Naive B cell (primary cell): ENCODE measurements at regions not wholly inside any gene's neighbourhood (a gene's known extent, or its start where the extent isn't known, plus 50 kb on each side); places are given as distances from the start of the nearest gene placed in this dataset.
"Not testable (repeated sequence)": the region's sequence is repeated elsewhere in the genome, so short reads cannot be mapped to it uniquely, and the experiment has no call there.

Experiments
- ATAC-seq, 2 donors: fragments of 150-1000 bp; cut with Tn5 transposase; 2 replicates each; pipeline ENCODE4 v1.10.0; 2021; ENCODE audit warnings: low read depth in 2 of 2, mild to moderate bottlenecking in 2 of 2, moderate library complexity in 2 of 2
- DNase-seq: peaks from one replicate; pipeline ENCODE4 v3.0.0; 2022
- H3K27ac Mint-ChIP-seq, 6 donors: one replicate each; pipeline ENCODE4 v1.8.0; 2020 to 2022; ENCODE audit warnings: mild to moderate bottlenecking in 6 of 6, mixed read lengths in 6 of 6, moderate library complexity in 5 of 6, inconsistent platforms in 2 of 6
- H3K27me3 Mint-ChIP-seq, 3 donors: one replicate each; pipeline ENCODE4 v1.8.0; 2021 to 2022; ENCODE audit warnings: mixed read lengths in 3 of 3, mild to moderate bottlenecking in 1 of 3
- H3K36me3 Mint-ChIP-seq, 2 donors: one replicate each; pipeline ENCODE4 v1.8.0; 2020 to 2022; ENCODE audit warnings: mixed read lengths in 2 of 2, inconsistent platforms in 1 of 2, mild to moderate bottlenecking in 1 of 2
- H3K4me1 Mint-ChIP-seq, 3 donors: one replicate each; pipeline ENCODE4 v1.8.0; 2020 to 2022; ENCODE audit warnings: mixed read lengths in 3 of 3, inconsistent platforms in 1 of 3, mild to moderate bottlenecking in 1 of 3, moderate library complexity in 1 of 3
- H3K4me3 Mint-ChIP-seq, 8 donors: one replicate each; pipeline ENCODE4 v1.8.0; 2020 to 2022; ENCODE audit warnings: mild to moderate bottlenecking in 8 of 8, mixed read lengths in 8 of 8, moderate library complexity in 8 of 8, inconsistent platforms in 2 of 8
- H3K9me3 Mint-ChIP-seq, 7 donors: one replicate each; pipeline ENCODE4 v1.8.0; 2020 to 2022; ENCODE audit warnings: mixed read lengths in 7 of 7, mild to moderate bottlenecking in 5 of 7, inconsistent platforms in 2 of 7, moderate library complexity in 1 of 7

DNA sequence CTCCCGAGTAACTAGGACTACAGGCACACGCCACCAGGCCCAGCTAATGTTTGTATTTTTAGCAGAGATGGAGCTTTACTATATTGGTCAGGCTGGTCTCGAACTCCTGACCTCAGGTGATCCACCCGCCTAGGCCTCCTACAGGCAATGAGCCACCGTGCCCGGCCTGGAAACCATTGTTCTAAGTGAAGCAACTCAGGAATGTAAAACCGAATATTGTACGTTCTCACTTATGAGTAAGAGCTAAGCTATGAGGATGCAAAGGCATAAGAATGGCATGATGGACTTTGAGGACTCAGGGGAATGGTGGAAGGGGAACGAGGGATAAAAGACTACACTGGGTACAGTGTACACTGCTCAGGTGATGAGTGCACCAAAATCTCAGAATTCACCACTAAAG lies 235.1 kb upstream of the AUTS2 start:
- ATAC-seq: no peak
- Mint-ChIP-seq H3K4me1 (peaks cover 6 to 8% (median 6%) of the 10 kb centered on the region in 3 donors), H3K9me3 (peaks cover 0 to 2% (median 0%) of the 10 kb centered on the region in 7 donors), H3K4me3 (no peak overlapping the region), H3K27ac (no peak overlapping the region), H3K36me3 (peaks cover 0 to 4% of the 10 kb centered on the region in 2 donors), H3K27me3 (no peaks in the 10 kb centered on the region)
- no peak for DNase-seq

DNA sequence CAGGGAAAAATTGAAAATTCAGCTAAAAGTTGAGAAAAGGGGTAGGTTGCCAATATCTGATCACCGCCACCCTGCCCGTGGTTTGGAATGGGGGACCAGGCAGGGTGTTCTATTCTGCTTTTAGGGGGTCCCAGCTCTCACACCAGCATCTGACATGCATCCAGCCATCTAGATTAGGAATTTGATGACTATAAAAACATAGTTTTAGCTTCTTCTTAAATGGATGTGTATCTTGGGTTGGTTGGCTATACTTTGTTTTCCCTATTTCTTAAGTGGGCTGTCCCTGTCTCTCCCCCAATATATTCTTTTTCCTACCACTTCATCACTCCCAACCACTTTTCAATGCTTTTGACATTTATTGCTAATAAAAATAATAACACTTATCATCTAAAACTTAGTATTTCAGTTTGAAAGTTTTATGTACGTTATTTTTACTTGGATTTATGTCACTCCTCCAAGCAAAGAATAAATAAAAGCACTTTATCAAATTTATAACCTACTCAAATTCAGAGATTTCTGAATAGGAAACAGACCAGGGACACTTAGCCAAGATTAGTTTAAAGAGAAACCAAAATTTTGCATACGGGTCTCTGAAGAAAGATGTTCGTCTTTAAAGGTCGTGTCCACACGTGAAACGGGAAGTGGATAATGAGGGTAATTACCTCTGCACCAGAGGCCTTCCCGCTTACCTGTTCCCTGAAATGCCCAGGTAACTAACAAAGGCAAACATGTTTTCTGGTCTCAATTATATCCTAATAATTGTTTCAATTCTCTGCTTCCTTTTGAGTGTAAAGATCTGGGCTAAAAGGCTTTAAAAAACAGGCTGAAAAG lies 233.2 kb upstream of the AUTS2 start:
- DNase-seq (no peak), ATAC-seq (no peak)
- H3K27ac Mint-ChIP-seq: no peak overlapping the region
- H3K4me1 Mint-ChIP-seq: no peaks in the 10 kb centered on the region
- H3K36me3 Mint-ChIP-seq: peaks cover 0 to 4% of the 10 kb centered on the region in 2 donors
- peaks cover 0 to 2% (median 0%) of the 10 kb centered on the region in 7 donors for H3K9me3 Mint-ChIP-seq
- no peaks in the 10 kb centered on the region for H3K27me3 Mint-ChIP-seq
- H3K4me3 Mint-ChIP-seq: no peak overlapping the region

DNA sequence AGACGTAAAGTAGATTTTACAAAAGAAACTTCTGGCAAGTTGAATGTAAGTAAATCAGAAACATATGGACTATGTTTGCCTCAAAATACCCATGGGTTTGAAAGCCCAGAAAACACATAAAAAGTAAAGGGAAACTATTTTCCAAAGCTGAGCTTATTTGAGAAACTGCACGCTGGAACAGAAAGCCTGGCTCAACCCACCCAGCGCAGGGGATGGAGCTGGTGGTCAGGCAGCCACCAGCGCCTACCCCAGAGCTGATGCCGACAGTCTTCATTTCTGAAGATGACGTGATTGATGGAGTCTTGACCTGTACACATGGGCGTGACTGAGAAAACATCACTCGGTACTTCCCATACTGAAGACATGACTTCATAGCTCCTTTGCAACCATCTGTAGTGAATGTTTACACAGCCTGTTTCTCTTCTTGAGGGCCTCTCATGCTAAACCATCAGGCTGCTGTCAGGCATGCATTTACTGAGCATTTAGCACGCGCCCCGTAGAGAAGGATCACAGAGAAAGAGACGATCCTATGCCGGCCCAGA lies 232.6 kb upstream of the AUTS2 start:
- H3K36me3 Mint-ChIP-seq: peaks cover 0 to 4% of the 10 kb centered on the region in 2 donors
- H3K4me1 Mint-ChIP-seq: no peaks in the 10 kb centered on the region
- H3K27ac Mint-ChIP-seq: no peak overlapping the region
- no peak for DNase-seq
- H3K27me3 Mint-ChIP-seq: no peaks in the 10 kb centered on the region
- H3K9me3 Mint-ChIP-seq: peaks cover 0 to 2% (median 0%) of the 10 kb centered on the region in 7 donors
- no peak overlapping the region for H3K4me3 Mint-ChIP-seq
- ATAC-seq: no peak

DNA sequence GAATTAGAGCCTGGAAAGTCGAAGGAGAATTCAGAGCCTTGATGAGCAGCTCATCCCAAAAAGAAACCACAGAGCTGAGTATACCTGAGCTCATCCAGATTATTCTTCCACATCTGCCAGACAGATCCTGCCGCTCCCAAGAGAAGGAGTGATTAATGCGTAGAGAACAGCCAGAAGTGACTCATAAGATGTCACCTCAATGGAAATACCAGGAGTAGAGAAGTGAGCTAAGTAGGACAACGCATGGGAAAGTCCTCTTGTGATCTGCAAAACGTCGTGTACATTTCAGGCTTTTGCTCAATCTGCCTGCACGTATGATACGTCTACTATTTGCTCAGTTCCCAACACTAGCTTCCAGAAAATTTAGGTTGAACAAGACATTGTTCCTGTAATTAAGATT lies 230.5 kb upstream of the AUTS2 start:
- peaks cover 0 to under 1% (median under 1%) of the 10 kb centered on the region in 3 donors for H3K4me1 Mint-ChIP-seq
- H3K9me3 Mint-ChIP-seq: peaks cover 0 to 4% (median 0%) of the 10 kb centered on the region in 7 donors
- peak overlapping the region in 2 of 6 donors; percentile 10 to 12 for H3K27ac Mint-ChIP-seq
- no peak overlapping the region for H3K4me3 Mint-ChIP-seq
- peaks cover 0 to 1% of the 10 kb centered on the region in 2 donors for H3K36me3 Mint-ChIP-seq
- no peaks in the 10 kb centered on the region for H3K27me3 Mint-ChIP-seq
- ATAC-seq (no peak), DNase-seq (no peak)

DNA sequence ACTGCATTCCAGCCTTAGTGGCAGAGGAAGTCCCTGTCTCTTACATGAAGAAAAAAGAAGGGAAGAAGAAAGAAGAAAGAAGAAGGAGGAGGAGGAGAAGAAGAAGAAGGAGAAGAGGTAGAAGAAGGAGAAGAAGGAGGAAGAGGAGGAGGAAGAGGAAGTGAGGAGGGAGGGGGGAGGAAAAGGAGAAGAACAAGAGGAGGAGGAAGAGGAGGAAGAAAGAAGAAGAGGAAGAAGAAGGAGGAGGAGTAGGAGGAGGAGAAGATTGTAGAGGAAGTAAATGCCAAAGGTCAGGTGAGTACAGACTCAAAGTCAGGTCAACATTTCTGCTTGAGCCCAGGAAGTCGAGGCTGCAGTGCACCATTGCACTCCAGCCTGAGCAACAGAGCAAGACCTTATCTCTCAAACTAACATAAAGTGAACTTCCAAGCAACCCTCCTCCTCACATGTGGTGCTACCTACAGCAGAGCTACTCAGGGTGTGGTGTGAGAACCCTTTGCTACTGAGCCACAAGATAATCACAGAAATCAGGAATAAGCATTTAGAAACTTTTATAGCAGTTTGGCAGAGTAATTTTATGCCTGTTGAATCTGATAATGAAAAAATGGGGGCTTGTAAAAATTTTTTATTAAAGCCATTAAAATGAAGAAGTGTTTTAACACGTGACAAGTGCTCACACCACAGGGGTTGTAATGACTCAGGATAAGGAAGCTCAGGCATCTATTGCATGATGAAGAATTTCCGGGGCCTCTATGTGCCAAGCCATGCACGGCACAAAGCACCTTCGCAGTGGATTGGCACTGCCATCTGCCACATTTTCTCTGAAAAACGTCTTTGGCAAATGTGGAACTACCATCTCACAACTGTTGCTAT lies 224.9 kb upstream of the AUTS2 start:
- ATAC-seq: peak in 1 of 2 donors; percentile 52
- H3K27ac Mint-ChIP-seq: peak overlapping the region; percentile 15 to 96 (median 68)
- H3K36me3 Mint-ChIP-seq: peaks cover 0 to 8% of the 10 kb centered on the region in 2 donors
- peaks cover 0 to 17% (median 6%) of the 10 kb centered on the region in 7 donors for H3K9me3 Mint-ChIP-seq
- peaks cover 8 to 18% (median 13%) of the 10 kb centered on the region in 3 donors for H3K4me1 Mint-ChIP-seq
- peaks cover 1 to 6% (median 4%) of the 10 kb centered on the region in 3 donors for H3K27me3 Mint-ChIP-seq
- H3K4me3 Mint-ChIP-seq: peak overlapping the region in 3 of 8 donors; percentile 16 to 21 (median 18)
- DNase-seq: no peak

DNA sequence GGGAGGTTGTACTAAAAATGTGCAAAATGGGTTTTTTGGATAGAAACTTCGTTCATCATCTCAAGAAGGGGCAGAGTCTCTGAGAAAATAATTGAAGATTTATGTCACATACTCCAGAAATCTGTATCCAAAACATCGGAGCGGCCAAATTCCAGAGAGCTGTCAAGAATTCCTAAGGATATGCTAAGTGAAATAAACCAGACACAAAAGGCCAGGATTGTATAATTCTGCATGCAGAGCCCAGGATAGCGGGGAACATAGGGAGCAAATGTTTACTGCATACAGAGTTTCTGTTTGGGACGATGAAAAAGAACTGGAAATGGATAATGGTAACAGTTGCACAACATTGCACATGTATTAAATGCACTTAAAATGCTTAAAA lies 224.2 kb upstream of the AUTS2 start:
- Mint-ChIP-seq H3K27me3 (peaks cover 8 to 12% (median 9%) of the 10 kb centered on the region in 3 donors), H3K36me3 (peaks cover 0 to 8% of the 10 kb centered on the region in 2 donors), H3K27ac (peak overlapping the region in 2 of 6 donors; percentile 58 to 64), H3K9me3 (peaks cover 0 to 17% (median 6%) of the 10 kb centered on the region in 7 donors), H3K4me1 (peaks cover 8 to 22% (median 13%) of the 10 kb centered on the region in 3 donors), H3K4me3 (peak overlapping the region in 1 of 8 donors; percentile 41)
- ATAC-seq: no peak
- DNase-seq: no peak

DNA sequence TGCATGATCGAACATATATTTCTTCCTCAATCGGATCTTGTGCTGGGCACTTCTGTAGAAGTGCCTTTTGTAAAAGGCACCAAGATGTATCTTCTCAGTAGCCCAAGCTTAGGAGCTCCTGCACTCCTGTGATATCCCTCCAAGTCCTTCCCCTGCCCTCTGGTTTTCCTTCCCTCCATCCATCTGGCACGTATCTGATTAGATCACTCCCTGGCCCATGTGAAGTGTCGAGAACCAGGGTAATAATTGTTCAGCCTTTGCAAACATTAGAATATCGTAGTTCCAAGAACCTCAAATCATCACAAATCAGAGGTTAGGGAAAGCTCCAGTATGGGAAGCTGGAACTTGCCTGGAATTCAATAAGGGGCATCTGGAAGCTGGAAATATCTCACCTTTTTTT lies 221.1 kb upstream of the AUTS2 start:
- ATAC-seq (no peak), DNase-seq (no peak)
- peak overlapping the region in 1 of 6 donors; percentile 5 for H3K27ac Mint-ChIP-seq
- no peak overlapping the region for H3K4me3 Mint-ChIP-seq
- peaks cover 10 to 24% (median 17%) of the 10 kb centered on the region in 3 donors for H3K27me3 Mint-ChIP-seq
- H3K36me3 Mint-ChIP-seq: peaks cover 0 to 8% of the 10 kb centered on the region in 2 donors
- peaks cover 2 to 17% (median 4%) of the 10 kb centered on the region in 7 donors for H3K9me3 Mint-ChIP-seq
- peaks cover 10 to 22% (median 13%) of the 10 kb centered on the region in 3 donors for H3K4me1 Mint-ChIP-seq

DNA sequence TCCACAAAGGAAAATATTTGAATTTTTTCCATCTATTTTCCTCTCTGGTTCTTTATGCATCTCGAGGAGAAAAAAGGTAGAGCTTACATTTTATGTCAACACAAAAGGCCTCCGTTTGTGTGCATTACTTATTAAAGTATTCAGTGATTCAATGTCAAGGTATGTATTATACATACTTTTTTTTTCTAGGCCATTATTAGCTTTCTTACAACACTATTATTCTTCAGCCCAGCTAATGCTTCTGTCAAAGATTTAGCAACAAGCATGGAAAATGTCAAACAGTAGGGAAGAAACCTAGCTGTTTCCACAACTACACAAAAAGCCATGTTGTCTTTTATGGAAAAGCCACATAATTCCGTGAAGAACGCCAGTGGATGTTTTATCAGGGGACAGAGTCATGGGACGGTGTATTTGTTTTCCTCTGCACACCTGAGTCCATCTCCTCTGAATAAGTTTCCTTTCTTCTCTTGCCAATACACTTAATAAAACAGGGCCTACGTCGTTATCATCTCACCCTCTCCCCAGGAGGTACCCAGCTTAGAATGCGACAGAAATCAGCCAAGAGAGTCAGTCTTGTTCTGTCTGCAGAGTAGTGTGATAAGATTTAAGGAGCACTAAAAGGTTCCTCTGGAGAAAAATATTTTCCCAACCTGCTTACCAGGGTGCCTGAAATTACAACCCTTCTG lies 209.7 kb upstream of the AUTS2 start:
- no peak overlapping the region for H3K4me3 Mint-ChIP-seq
- no peak for DNase-seq
- no peak for ATAC-seq
- no peak overlapping the region for H3K27ac Mint-ChIP-seq
- H3K36me3 Mint-ChIP-seq: no peaks in the 10 kb centered on the region
- peaks cover 0 to 5% (median 3%) of the 10 kb centered on the region in 7 donors for H3K9me3 Mint-ChIP-seq
- no peaks in the 10 kb centered on the region for H3K4me1 Mint-ChIP-seq
- H3K27me3 Mint-ChIP-seq: peaks cover 0 to 4% (median 0%) of the 10 kb centered on the region in 3 donors

DNA sequence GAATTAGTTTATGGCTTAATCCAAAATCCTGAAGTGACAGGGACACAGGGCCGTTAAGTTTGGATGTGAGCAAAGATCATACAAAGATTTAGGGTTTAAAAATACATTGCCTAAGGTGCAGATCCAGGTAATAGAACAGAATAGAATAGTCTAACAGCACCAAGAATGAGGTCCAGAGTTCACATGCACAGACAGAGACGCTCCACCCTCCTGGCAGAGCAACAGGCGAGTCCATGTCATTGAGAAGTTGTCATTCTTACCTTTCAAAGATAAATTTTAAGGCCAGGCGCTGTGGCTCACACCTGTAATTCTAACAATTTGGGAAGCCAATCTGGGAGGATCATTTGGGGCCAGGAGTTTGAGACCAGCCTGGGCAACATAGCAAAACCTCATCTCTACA lies 209.1 kb upstream of the AUTS2 start:
- Mint-ChIP-seq H3K4me3 (no peak overlapping the region), H3K36me3 (no peaks in the 10 kb centered on the region), H3K27me3 (no peaks in the 10 kb centered on the region), H3K4me1 (no peaks in the 10 kb centered on the region), H3K27ac (peak overlapping the region in 1 of 6 donors; percentile 50), H3K9me3 (peaks cover 0 to under 1% (median 0%) of the 10 kb centered on the region in 7 donors)
- ATAC-seq (no peak), DNase-seq (no peak)

DNA sequence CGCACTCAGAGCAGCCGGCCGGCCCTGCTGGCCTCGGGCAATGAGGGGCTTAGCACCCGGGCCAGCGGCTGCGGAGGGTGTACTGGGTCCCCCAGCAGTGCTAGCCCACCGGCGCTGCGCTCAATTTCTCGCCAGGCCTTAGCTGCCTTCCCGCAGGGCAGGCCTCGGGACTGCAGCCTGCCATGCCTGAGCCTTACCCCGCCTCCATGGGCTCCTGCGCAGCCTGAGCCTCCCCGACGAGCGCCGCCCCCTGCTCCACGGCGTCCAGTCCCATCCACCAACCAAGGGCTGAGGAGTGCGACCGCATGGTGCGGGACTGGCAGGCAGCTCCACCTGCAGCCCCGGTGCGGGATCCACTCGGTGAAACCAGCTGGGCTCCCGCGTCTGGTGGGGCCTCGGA lies 204.4 kb upstream of the AUTS2 start:
- not testable (repeated sequence) for H3K27ac Mint-ChIP-seq, H3K4me1 Mint-ChIP-seq, DNase-seq, ATAC-seq, H3K9me3 Mint-ChIP-seq, H3K4me3 Mint-ChIP-seq, H3K36me3 Mint-ChIP-seq, H3K27me3 Mint-ChIP-seq

DNA sequence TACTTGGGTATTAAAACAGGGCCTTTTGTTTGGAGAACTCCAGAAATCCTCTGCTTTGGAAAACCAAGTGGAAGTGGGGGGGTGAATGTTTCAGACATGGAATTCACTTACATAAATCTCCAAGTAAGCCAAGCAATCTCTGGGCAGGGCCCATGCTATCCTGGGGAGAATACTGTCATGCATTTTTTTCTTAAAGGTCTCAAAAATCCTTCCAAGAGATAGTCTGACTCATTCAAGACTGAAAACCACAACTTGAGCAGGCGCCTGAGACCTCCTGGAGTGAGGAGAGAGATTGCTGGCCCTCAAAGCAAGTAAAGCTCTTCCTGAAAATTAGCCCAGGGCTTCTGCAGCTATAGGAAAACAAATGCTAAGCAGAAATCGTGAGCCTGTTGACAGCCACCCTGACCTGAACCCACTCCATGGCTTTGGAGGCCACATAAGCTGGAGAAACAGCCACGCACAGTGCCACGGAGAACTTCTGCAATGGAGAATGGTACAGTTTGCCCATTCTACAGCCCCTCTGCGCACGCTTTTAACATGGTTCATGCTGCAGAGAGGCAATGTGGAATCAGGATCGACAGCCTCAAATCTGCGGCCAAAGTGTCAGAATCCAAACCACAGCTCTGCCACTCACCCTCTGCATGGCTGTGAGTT lies 203.1 kb upstream of the AUTS2 start:
- Mint-ChIP-seq H3K4me3 (no peak overlapping the region), H3K27me3 (peaks cover 0 to 4% (median 0%) of the 10 kb centered on the region in 3 donors), H3K36me3 (no peaks in the 10 kb centered on the region), H3K4me1 (no peaks in the 10 kb centered on the region), H3K27ac (no peak overlapping the region), H3K9me3 (no peaks in the 10 kb centered on the region)
- no peak for DNase-seq
- no peak for ATAC-seq

DNA sequence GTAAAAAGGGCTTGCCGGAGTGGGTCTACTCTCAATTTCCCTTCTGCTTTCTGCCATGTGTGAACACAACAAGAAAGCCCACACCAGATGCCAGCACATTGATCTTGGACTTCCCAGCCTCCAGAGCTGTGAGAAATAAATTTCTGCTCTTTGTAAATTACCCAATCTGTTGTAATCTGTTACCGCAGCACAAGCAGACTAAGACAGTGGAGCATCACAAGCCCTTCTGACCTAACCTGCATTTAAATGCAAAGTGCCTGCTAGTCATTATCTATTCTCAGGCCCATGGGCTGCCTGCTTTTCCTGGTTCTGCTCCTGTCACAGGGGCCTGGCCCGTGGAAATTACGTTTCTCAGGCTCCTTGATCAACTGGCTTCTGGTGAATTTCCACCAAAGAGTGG lies 199.3 kb upstream of the AUTS2 start:
- Mint-ChIP-seq H3K9me3 (no peaks in the 10 kb centered on the region), H3K4me1 (no peaks in the 10 kb centered on the region), H3K4me3 (no peak overlapping the region), H3K27ac (no peak overlapping the region), H3K36me3 (no peaks in the 10 kb centered on the region), H3K27me3 (peaks cover 0 to 4% (median 0%) of the 10 kb centered on the region in 3 donors)
- ATAC-seq (no peak), DNase-seq (no peak)
